ENCODE measurements at regions not wholly inside any gene's neighbourhood (a gene's known extent, or its start where the extent isn't known, plus 50 kb on each side); places are given as distances from the start of the nearest gene placed in this dataset.
"Not testable (repeated sequence)": the region's sequence is repeated elsewhere in the genome, so short reads cannot be mapped to it uniquely, and the experiment has no call there.

- DNase-seq: no peak
Measured at GRCh38 chr6:149127212-149127611, 190.3 kb upstream of the TAB2 start.

GRCh38 chr6:149128489-149129145 lies 188.9 kb upstream of the TAB2 start:
- no peak for DNase-seq

GRCh38 chr6:149129371-149130077 lies 188.0 kb upstream of the TAB2 start:
- DNase-seq: no peak

GRCh38 chr6:149130090-149130489 lies 187.4 kb upstream of the TAB2 start:
- DNase-seq: no peak

- DNase-seq: no peak
Measured at GRCh38 chr6:149130508-149130907, 187.0 kb upstream of the TAB2 start.

GRCh38 chr6:149131891-149132290 lies 185.6 kb upstream of the TAB2 start:
- DNase-seq: no peak

- no peak for DNase-seq
Measured at GRCh38 chr6:149132336-149132735, 185.2 kb upstream of the TAB2 start.

GRCh38 chr6:149134511-149134933 lies 183.0 kb upstream of the TAB2 start:
- DNase-seq: no peak

- no peak for DNase-seq
Measured at GRCh38 chr6:149135809-149136208, 181.7 kb upstream of the TAB2 start.

GRCh38 chr6:149136273-149136912 lies 181.1 kb upstream of the TAB2 start:
- no peak for DNase-seq

- DNase-seq: no peak
Measured at GRCh38 chr6:149136913-149137286, 180.6 kb upstream of the TAB2 start.

GRCh38 chr6:149137594-149137993 lies 179.9 kb upstream of the TAB2 start:
- DNase-seq: no peak

GRCh38 chr6:149138089-149138488 lies 179.4 kb upstream of the TAB2 start:
- no peak for DNase-seq

GRCh38 chr6:149138699-149139294 lies 178.7 kb upstream of the TAB2 start:
- no peak for DNase-seq

- no peak for DNase-seq
Measured at GRCh38 chr6:149139782-149140136, 177.8 kb upstream of the TAB2 start.

- no peak for DNase-seq
Measured at GRCh38 chr6:149140137-149140909, 177.2 kb upstream of the TAB2 start.

GRCh38 chr6:149140910-149141290 lies 176.6 kb upstream of the TAB2 start:
- DNase-seq: no peak

GRCh38 chr6:149142924-149143429 lies 174.5 kb upstream of the TAB2 start:
- DNase-seq: no peak

- DNase-seq: not testable (repeated sequence)
Measured at GRCh38 chr6:149145800-149146199, 171.7 kb upstream of the TAB2 start.

- no peak for DNase-seq
Measured at GRCh38 chr6:149147195-149147594, 170.3 kb upstream of the TAB2 start.

- no peak for DNase-seq
Measured at GRCh38 chr6:149147938-149148718, 169.4 kb upstream of the TAB2 start.

- no peak for DNase-seq
Measured at GRCh38 chr6:149149653-149150052, 167.9 kb upstream of the TAB2 start.

All from NCI-H1105 (cell line).